OCI-LY1 (cell line): ENCODE measurements at regions not wholly inside any gene's neighbourhood (a gene's known extent, or its start where the extent isn't known, plus 50 kb on each side); places are given as distances from the start of the nearest gene placed in this dataset.

Experiments
- H2AFZ ChIP-seq: fragments of 200-600 bp; sonication (generic), shearing (Covaris generic); 2 replicates; pipeline ENCODE4 v1.6.0; 2014; ENCODE audit warnings: antibody characterized with exemption, mild to moderate bottlenecking, low read length
- H3F3A ChIP-seq: fragments of 200-600 bp; sonication (generic), shearing (Covaris generic); 2 replicates; pipeline ENCODE4 v1.6.0; 2014; ENCODE audit warnings: mild to moderate bottlenecking, antibody characterized with exemption, low read length, moderate library complexity; ENCODE audit not compliant: insufficient read depth
- H3K27ac ChIP-seq: fragments of 200-600 bp; sonication (generic); 2 replicates; pipeline ENCODE4 v1.5.1; 2014; ENCODE audit warnings: low read length, mixed run types, mild to moderate bottlenecking, low read depth; ENCODE audit not compliant: poor library complexity, severe bottlenecking
- H3K27me3 ChIP-seq: fragments of 200-600 bp; sonication (generic); 2 replicates; pipeline ENCODE4 v1.6.0; 2014; ENCODE audit warnings: antibody characterized with exemption, mild to moderate bottlenecking, low read length, moderate library complexity; ENCODE audit not compliant: insufficient read depth
- H3K36me3 ChIP-seq: fragments of 200-600 bp; sonication (generic); 2 replicates; pipeline ENCODE4 v1.6.1; 2014; ENCODE audit warnings: mild to moderate bottlenecking, antibody characterized with exemption, low read length, moderate library complexity, mixed read lengths; ENCODE audit not compliant: insufficient read depth
- H3K4me1 ChIP-seq: fragments of 200-600 bp; sonication (generic); 2 replicates; pipeline ENCODE4 v1.5.1; 2014; ENCODE audit warnings: mild to moderate bottlenecking, low read length, moderate library complexity; ENCODE audit not compliant: insufficient read depth, severe bottlenecking
- H3K4me2 ChIP-seq: fragments of 200-600 bp; sonication (generic), shearing (Covaris generic); 2 replicates; pipeline ENCODE4 v1.6.1; 2014; ENCODE audit warnings: low read length
- H3K4me3 ChIP-seq: fragments of 200-600 bp; sonication (generic); 2 replicates; pipeline ENCODE4 v1.5.1; 2014; ENCODE audit warnings: low read length, low read depth, mild to moderate bottlenecking, mixed read lengths; ENCODE audit not compliant: poor library complexity, severe bottlenecking
- H3K79me2 ChIP-seq: fragments of 200-600 bp; shearing (Covaris generic); 2 replicates; pipeline ENCODE4 v1.6.1; 2016; ENCODE audit warnings: mixed run types, low read length, mixed read lengths; ENCODE audit not compliant: insufficient read depth
- H3K9ac ChIP-seq: fragments of 200-600 bp; sonication (generic), shearing (Covaris generic); 2 replicates; pipeline ENCODE4 v1.6.1; 2014; ENCODE audit warnings: mild to moderate bottlenecking, low read length, mixed read lengths
- H3K9me2 ChIP-seq: fragments of 200-600 bp; sonication (generic), shearing (Covaris generic); 2 replicates; pipeline ENCODE4 v1.6.1; 2014; ENCODE audit warnings: low read depth, mild to moderate bottlenecking, low read length, mixed read lengths
- H3K9me3 ChIP-seq: fragments of 200-600 bp; shearing (Covaris generic); 2 replicates; pipeline ENCODE4 v1.6.1; 2014; ENCODE audit warnings: low read length, mixed read lengths
- H4K20me1 ChIP-seq: fragments of 200-600 bp; sonication (generic), shearing (Covaris generic); 2 replicates; pipeline ENCODE4 v1.6.0; 2016; ENCODE audit warnings: mild to moderate bottlenecking, low read length; ENCODE audit not compliant: insufficient read depth
- EZH2 ChIP-seq: fragments of 200-600 bp; sonication (generic), shearing (Covaris generic); IDR thresholded peaks from 2 replicates; pipeline ENCODE4 v1.8.0; 2017; ENCODE audit warnings: borderline replicate concordance, mixed run types, mild to moderate bottlenecking, antibody characterized with exemption, low read length, moderate library complexity, mixed read lengths
- TF ChIP-seq, protein P1 (sequence below): fragments of 200-600 bp; sonication (generic), shearing (Covaris generic); IDR thresholded peaks from 2 replicates; pipeline ENCODE4 v1.5.1; 2017; ENCODE audit warnings: mild to moderate bottlenecking, antibody characterized with exemption, low read length, moderate library complexity, mixed read lengths

DNA sequence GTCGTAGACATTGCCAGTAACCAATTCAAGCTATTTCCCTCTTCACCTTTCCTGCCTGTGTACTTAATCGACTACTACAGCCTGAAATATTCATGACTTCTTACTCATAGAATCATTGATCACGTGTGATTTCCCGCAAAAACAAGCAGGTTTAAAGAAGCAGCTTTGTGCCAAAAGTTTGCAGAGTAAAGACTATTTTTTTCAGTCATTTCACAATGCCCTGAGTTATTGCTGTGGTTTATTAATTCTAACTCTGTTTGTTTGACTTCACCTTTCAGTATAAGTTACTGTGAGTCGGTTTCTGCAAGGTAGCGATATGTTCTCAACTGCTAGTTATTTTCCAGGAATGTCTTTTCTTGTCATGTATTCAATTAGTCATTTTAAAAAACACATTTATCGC lies 995.3 kb downstream of the SORCS1 start:
- Histone ChIP-seq H3K4me2 (no peak overlapping the region), H3F3A (no peaks in the 10 kb centered on the region), H2AFZ (no peak overlapping the region), H3K27me3 (no peaks in the 10 kb centered on the region), H3K9ac (no peak overlapping the region), H3K9me2 (no peaks in the 10 kb centered on the region), H3K79me2 (no peaks in the 10 kb centered on the region), H3K4me1 (no peaks in the 10 kb centered on the region), H4K20me1 (no peaks in the 10 kb centered on the region), H3K36me3 (no peaks in the 10 kb centered on the region), H3K9me3 (no peaks in the 10 kb centered on the region), H3K27ac (no peak overlapping the region), H3K4me3 (no peak overlapping the region)
- TF ChIP-seq EZH2: no peak
- TF ChIP-seq, protein P1, sequence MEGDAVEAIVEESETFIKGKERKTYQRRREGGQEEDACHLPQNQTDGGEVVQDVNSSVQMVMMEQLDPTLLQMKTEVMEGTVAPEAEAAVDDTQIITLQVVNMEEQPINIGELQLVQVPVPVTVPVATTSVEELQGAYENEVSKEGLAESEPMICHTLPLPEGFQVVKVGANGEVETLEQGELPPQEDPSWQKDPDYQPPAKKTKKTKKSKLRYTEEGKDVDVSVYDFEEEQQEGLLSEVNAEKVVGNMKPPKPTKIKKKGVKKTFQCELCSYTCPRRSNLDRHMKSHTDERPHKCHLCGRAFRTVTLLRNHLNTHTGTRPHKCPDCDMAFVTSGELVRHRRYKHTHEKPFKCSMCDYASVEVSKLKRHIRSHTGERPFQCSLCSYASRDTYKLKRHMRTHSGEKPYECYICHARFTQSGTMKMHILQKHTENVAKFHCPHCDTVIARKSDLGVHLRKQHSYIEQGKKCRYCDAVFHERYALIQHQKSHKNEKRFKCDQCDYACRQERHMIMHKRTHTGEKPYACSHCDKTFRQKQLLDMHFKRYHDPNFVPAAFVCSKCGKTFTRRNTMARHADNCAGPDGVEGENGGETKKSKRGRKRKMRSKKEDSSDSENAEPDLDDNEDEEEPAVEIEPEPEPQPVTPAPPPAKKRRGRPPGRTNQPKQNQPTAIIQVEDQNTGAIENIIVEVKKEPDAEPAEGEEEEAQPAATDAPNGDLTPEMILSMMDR: no peak

DNA sequence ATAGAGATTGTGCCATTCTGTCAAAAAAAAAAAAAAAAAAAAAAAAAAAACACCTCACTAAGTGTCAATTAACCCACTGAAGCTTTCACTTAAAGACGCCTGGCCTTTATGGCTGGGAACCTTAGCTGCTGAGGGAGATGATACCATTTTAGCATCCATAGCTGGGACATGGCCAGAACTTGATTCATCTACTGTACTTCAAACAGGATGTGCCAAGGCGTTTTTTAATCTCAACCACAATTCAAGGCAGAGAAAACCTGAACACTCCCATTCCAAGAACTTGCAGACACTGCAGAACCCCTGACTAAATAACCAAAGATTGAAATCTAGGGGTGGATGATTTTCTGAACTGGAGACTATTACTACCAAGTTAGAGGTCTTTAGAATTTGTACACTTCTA lies 996.6 kb downstream of the SORCS1 start:
- Histone ChIP-seq H4K20me1 (no peaks in the 10 kb centered on the region), H3K27me3 (no peaks in the 10 kb centered on the region), H3K9ac (no peak overlapping the region), H3K4me1 (no peaks in the 10 kb centered on the region), H3F3A (no peaks in the 10 kb centered on the region), H3K4me2 (no peak overlapping the region), H3K27ac (no peak overlapping the region), H3K79me2 (no peaks in the 10 kb centered on the region), H3K9me2 (no peaks in the 10 kb centered on the region), H2AFZ (no peak overlapping the region), H3K9me3 (no peaks in the 10 kb centered on the region), H3K4me3 (no peak overlapping the region), H3K36me3 (no peaks in the 10 kb centered on the region)
- TF ChIP-seq, protein P1: no peak
- TF ChIP-seq EZH2: no peak

DNA sequence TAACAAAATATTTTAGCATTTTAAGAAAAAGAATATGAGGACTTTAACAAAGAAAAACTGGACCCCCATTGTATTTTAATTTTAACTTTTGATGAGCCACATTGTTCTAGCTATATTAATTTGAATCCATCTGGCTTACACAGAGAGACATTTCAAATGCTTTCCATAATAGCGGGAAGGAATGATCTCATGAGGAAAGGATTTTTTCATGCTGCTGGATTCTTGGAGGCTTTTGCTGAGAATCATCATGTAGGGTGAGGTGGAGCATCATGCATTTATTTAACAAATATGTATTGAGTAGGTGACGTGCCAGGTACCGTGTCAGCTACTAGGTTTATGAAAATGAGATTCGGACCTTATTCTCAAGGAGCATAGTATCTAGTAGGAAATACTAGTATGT lies 1006.3 kb downstream of the SORCS1 start:
- Histone ChIP-seq H3K4me2 (no peak overlapping the region), H3F3A (no peaks in the 10 kb centered on the region), H3K9me3 (no peaks in the 10 kb centered on the region), H3K27me3 (no peaks in the 10 kb centered on the region), H3K9me2 (no peaks in the 10 kb centered on the region), H3K36me3 (no peaks in the 10 kb centered on the region), H3K9ac (no peak overlapping the region), H3K4me1 (no peaks in the 10 kb centered on the region), H3K27ac (no peak overlapping the region), H3K79me2 (no peaks in the 10 kb centered on the region), H3K4me3 (no peak overlapping the region), H2AFZ (no peak overlapping the region), H4K20me1 (no peaks in the 10 kb centered on the region)
- TF ChIP-seq EZH2: no peak
- TF ChIP-seq, protein P1: no peak
